DND-41 (cell line): ENCODE measurements at regions not wholly inside any gene's neighbourhood (a gene's known extent, or its start where the extent isn't known, plus 50 kb on each side); places are given as distances from the start of the nearest gene placed in this dataset.

ENCODE experiments used
- EZH2 ChIP-seq: IDR thresholded peaks from 3 replicates; pipeline ENCODE4 v1.6.1; 2012; ENCODE audit warnings: borderline replicate concordance, low read depth, mild to moderate bottlenecking, moderate library complexity, low read length, inconsistent platforms; ENCODE audit not compliant: severe bottlenecking
- TF ChIP-seq, protein P1 (sequence below): IDR thresholded peaks from 2 replicates; pipeline ENCODE4 v1.5.1; 2012; ENCODE audit warnings: borderline replicate concordance, low read length, moderate library complexity, mild to moderate bottlenecking; ENCODE audit not compliant: poor library complexity, severe bottlenecking; ENCODE audit errors: extremely low read depth

GRCh38 chr4:144202081-144202480 lies 61.6 kb upstream of the GYPA start:
- no peak for TF ChIP-seq EZH2
- TF ChIP-seq, protein P1, sequence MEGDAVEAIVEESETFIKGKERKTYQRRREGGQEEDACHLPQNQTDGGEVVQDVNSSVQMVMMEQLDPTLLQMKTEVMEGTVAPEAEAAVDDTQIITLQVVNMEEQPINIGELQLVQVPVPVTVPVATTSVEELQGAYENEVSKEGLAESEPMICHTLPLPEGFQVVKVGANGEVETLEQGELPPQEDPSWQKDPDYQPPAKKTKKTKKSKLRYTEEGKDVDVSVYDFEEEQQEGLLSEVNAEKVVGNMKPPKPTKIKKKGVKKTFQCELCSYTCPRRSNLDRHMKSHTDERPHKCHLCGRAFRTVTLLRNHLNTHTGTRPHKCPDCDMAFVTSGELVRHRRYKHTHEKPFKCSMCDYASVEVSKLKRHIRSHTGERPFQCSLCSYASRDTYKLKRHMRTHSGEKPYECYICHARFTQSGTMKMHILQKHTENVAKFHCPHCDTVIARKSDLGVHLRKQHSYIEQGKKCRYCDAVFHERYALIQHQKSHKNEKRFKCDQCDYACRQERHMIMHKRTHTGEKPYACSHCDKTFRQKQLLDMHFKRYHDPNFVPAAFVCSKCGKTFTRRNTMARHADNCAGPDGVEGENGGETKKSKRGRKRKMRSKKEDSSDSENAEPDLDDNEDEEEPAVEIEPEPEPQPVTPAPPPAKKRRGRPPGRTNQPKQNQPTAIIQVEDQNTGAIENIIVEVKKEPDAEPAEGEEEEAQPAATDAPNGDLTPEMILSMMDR: no peak
